Fibroblast of lung (primary cell): ENCODE measurements at regions not wholly inside any gene's neighbourhood (a gene's known extent, or its start where the extent isn't known, plus 50 kb on each side); places are given as distances from the start of the nearest gene placed in this dataset.

ENCODE experiments used
- DNase-seq, 2 donors: peaks; one replicate each; pipeline versions ENCODE4 v3.0.0 to v3.0.0-alpha.2; 2010; ENCODE audit warnings: low read depth in 2 of 2
- H2AFZ ChIP-seq: 2 replicates; pipeline ENCODE4 v1.5.1; 2012; ENCODE audit warnings: low read length, control low read depth, inconsistent platforms
- H3K27ac ChIP-seq: 2 replicates; pipeline ENCODE4 v1.5.1; 2011; ENCODE audit warnings: low read length, control low read depth; ENCODE audit not compliant: insufficient read depth
- H3K27me3 ChIP-seq: 2 replicates; pipeline ENCODE4 v1.5.1; 2011; ENCODE audit warnings: mild to moderate bottlenecking, low read length; ENCODE audit not compliant: control insufficient read depth, insufficient read depth
- H3K36me3 ChIP-seq: 2 replicates; pipeline ENCODE4 v1.5.1; 2011; ENCODE audit warnings: low read length; ENCODE audit not compliant: control insufficient read depth, insufficient read depth
- H3K4me1 ChIP-seq: 2 replicates; pipeline ENCODE4 v1.5.1; 2011; ENCODE audit warnings: low read length; ENCODE audit not compliant: control insufficient read depth, insufficient read depth; ENCODE audit errors: extremely low read depth
- H3K4me2 ChIP-seq: 2 replicates; pipeline ENCODE4 v1.5.1; 2011; ENCODE audit warnings: low read length, control low read depth; ENCODE audit not compliant: insufficient read depth; ENCODE audit errors: extremely low read depth
- H3K4me3 ChIP-seq, 4 experiments: fragments of 200-600 bp in 1 of 4; sonication (generic) in 1 of 4; replicated peaks in 1 of 4; 2 replicates each; pipeline ENCODE4 v1.5.1; 2011 to 2016; ENCODE audit warnings: low read length in 4 of 4, low read depth in 3 of 4, mild to moderate bottlenecking in 3 of 4, control low read depth in 2 of 4, inconsistent platforms in 1 of 4, mixed read lengths in 1 of 4; ENCODE audit not compliant: insufficient read depth in 1 of 4; ENCODE audit errors: control extremely low read depth in 1 of 4
- H3K79me2 ChIP-seq: 2 replicates; pipeline ENCODE4 v1.5.1; 2012; ENCODE audit warnings: mild to moderate bottlenecking, low read length, inconsistent platforms; ENCODE audit not compliant: control insufficient read depth, insufficient read depth
- H3K9ac ChIP-seq: 2 replicates; pipeline ENCODE4 v1.5.1; 2011; ENCODE audit warnings: mild to moderate bottlenecking, low read length, control low read depth; ENCODE audit not compliant: insufficient read depth
- H3K9me3 ChIP-seq: 2 replicates; pipeline ENCODE4 v1.5.1; 2012; ENCODE audit warnings: low read depth, low read length; ENCODE audit not compliant: control insufficient read depth, insufficient read depth
- H4K20me1 ChIP-seq: 2 replicates; pipeline ENCODE4 v1.5.1; 2011; ENCODE audit warnings: low read length; ENCODE audit not compliant: control insufficient read depth, insufficient read depth; ENCODE audit errors: extremely low read depth
- EZH2 ChIP-seq: IDR thresholded peaks from 2 replicates; pipeline ENCODE4 v1.5.1; 2012; ENCODE audit warnings: low read length, control low read depth, mild to moderate bottlenecking; ENCODE audit errors: missing control alignments
- TF ChIP-seq, protein P1 (sequence below), 2 donors: IDR thresholded peaks in 1 of 2; conservative IDR thresholded peaks in 1 of 2; 1 replicate in 1 of 2; 2 replicates in 1 of 2; pipeline ENCODE4 v1.5.1; 2011 to 2012; ENCODE audit warnings: low read length in 2 of 2, control low read depth in 1 of 2, inconsistent platforms in 1 of 2, low read depth in 1 of 2, mild to moderate bottlenecking in 1 of 2

DNA sequence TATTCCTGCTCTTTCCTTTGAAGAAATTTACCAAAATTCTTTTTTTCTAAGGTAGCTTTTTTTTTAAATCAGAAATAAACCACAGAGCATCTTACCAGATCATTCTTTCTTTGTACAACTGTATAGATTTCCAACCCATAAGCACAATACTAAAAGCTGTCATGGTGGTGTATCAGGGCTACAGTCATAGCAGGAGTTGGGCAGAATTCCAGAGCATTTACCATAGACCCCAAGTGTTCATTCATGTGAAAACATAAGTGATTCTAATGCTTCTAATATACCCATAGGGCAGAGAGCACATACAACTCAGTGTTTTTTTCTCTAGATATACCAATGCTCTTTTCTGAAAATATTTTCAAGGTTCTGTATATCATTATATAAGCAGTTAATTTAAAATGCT lies 392.5 kb downstream of the FRK start:
- no peak for DNase-seq
- TF ChIP-seq EZH2 = no peak
- TF ChIP-seq, protein P1, sequence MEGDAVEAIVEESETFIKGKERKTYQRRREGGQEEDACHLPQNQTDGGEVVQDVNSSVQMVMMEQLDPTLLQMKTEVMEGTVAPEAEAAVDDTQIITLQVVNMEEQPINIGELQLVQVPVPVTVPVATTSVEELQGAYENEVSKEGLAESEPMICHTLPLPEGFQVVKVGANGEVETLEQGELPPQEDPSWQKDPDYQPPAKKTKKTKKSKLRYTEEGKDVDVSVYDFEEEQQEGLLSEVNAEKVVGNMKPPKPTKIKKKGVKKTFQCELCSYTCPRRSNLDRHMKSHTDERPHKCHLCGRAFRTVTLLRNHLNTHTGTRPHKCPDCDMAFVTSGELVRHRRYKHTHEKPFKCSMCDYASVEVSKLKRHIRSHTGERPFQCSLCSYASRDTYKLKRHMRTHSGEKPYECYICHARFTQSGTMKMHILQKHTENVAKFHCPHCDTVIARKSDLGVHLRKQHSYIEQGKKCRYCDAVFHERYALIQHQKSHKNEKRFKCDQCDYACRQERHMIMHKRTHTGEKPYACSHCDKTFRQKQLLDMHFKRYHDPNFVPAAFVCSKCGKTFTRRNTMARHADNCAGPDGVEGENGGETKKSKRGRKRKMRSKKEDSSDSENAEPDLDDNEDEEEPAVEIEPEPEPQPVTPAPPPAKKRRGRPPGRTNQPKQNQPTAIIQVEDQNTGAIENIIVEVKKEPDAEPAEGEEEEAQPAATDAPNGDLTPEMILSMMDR (conservative IDR thresholded peaks at IDR 0.05 in 1 of 2, IDR thresholded peaks at IDR 0.05 in 1 of 2; ENCODE audit: low read depth in 1 of 2, low read length in 2 of 2) = no peak
- no peaks in the 10 kb centered on the region for H4K20me1 ChIP-seq

DNA sequence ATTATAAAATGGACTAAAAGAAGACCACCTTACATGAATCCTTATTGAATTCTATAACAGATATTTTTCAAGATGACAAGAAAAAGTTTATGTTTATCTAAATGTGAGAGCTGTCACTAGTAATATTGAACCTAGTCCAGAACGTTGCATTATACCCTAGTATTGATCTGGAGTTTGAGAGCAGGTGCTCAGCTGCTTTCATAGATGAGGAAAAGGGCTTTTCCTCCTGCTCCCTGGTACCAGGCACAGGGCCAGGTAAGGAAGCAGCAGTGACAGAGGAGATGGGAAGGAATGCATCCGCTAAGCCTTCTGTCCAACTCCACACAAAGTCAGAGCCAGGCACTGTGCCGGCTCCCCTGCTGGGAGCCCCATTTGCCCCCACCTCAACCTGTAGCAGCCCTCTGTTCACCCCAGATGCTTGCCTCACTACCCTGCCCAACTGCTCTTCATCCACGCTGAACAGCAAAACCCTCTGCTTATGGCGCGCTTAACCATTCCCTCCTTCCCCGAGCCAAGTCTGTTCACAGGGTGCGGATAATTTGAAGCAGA lies 393.1 kb downstream of the FRK start:
- Histone ChIP-seq H3K4me1 (no peaks in the 10 kb centered on the region), H3K9me3 (no peaks in the 10 kb centered on the region), H3K36me3 (no peaks in the 10 kb centered on the region), H4K20me1 (no peaks in the 10 kb centered on the region), H3K27ac (no peak overlapping the region), H3K79me2 (no peaks in the 10 kb centered on the region), H3K9ac (no peak overlapping the region), H3K4me3 (no peak overlapping the region), H2AFZ (no peak overlapping the region), H3K4me2 (no peak overlapping the region), H3K27me3 (no peaks in the 10 kb centered on the region)
- no peak for DNase-seq
- TF ChIP-seq EZH2 = no peak
- TF ChIP-seq, protein P1 (conservative IDR thresholded peaks at IDR 0.05 in 1 of 2, IDR thresholded peaks at IDR 0.05 in 1 of 2; ENCODE audit: low read depth in 1 of 2, low read length in 2 of 2) = no peak

More for the DNA sequence above, 392.5 kb downstream of the FRK start:
- H3K36me3 ChIP-seq = no peaks in the 10 kb centered on the region
- no peak overlapping the region for H3K4me3 ChIP-seq
- no peaks in the 10 kb centered on the region for H3K4me1 ChIP-seq
- H3K27me3 ChIP-seq = no peaks in the 10 kb centered on the region
- no peaks in the 10 kb centered on the region for H3K9me3 ChIP-seq
- H3K27ac ChIP-seq = no peak overlapping the region
- H3K9ac ChIP-seq = no peak overlapping the region
- no peaks in the 10 kb centered on the region for H3K79me2 ChIP-seq
- H3K4me2 ChIP-seq = no peak overlapping the region
- no peak overlapping the region for H2AFZ ChIP-seq

- no peaks in the 10 kb centered on the region for H3K27me3 ChIP-seq
- no peaks in the 10 kb centered on the region for H3K4me1 ChIP-seq
- no peaks in the 10 kb centered on the region for H4K20me1 ChIP-seq
- no peaks in the 10 kb centered on the region for H3K9me3 ChIP-seq
- H3K79me2 ChIP-seq = no peaks in the 10 kb centered on the region
- no peak overlapping the region for H2AFZ ChIP-seq
- H3K4me2 ChIP-seq = no peak overlapping the region
- H3K27ac ChIP-seq = no peak overlapping the region
- TF ChIP-seq, protein P1 (conservative IDR thresholded peaks at IDR 0.05 in 1 of 2, IDR thresholded peaks at IDR 0.05 in 1 of 2; ENCODE audit: low read depth in 1 of 2, low read length in 2 of 2) = no peak
- TF ChIP-seq EZH2 = no peak
- H3K4me3 ChIP-seq = no peak overlapping the region
- DNase-seq = no peak
- no peak overlapping the region for H3K9ac ChIP-seq
- H3K36me3 ChIP-seq = no peaks in the 10 kb centered on the region
Measured at GRCh38 chr6:115666997-115667396, 393.7 kb downstream of the FRK start.
